ENCODE measurements at regions not wholly inside any gene's neighbourhood (a gene's known extent, or its start where the extent isn't known, plus 50 kb on each side); places are given as distances from the start of the nearest gene placed in this dataset.
"Not testable (repeated sequence)": the region's sequence is repeated elsewhere in the genome, so short reads cannot be mapped to it uniquely, and the experiment has no call there.

GRCh38 chr16:73399997-73400396, 352.1 kb upstream of the ZFHX3 start:
- H2AFZ ChIP-seq (ENCODE audit: control insufficient read depth, low read length), result no peak overlapping the region
- dilution Hi-C loops (cut with MboI; ENCODE audit: extremely low pct_ligation_motif_present, low sequenced_read_pairs), result no loop called here
- FAIRE-seq, result no peak

GRCh38 chr16:73399486-73399885, 351.6 kb upstream of the ZFHX3 start:
- dilution Hi-C loops (cut with MboI; ENCODE audit: extremely low pct_ligation_motif_present, low sequenced_read_pairs), result no loop called here
- no peak overlapping the region for H2AFZ ChIP-seq (ENCODE audit: control insufficient read depth, low read length)
- TF ChIP-seq EZH2 (IDR thresholded peaks at IDR 0.05; ENCODE audit: low read length), result no peak
- TF ChIP-seq, protein P1, sequence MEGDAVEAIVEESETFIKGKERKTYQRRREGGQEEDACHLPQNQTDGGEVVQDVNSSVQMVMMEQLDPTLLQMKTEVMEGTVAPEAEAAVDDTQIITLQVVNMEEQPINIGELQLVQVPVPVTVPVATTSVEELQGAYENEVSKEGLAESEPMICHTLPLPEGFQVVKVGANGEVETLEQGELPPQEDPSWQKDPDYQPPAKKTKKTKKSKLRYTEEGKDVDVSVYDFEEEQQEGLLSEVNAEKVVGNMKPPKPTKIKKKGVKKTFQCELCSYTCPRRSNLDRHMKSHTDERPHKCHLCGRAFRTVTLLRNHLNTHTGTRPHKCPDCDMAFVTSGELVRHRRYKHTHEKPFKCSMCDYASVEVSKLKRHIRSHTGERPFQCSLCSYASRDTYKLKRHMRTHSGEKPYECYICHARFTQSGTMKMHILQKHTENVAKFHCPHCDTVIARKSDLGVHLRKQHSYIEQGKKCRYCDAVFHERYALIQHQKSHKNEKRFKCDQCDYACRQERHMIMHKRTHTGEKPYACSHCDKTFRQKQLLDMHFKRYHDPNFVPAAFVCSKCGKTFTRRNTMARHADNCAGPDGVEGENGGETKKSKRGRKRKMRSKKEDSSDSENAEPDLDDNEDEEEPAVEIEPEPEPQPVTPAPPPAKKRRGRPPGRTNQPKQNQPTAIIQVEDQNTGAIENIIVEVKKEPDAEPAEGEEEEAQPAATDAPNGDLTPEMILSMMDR (optimal IDR thresholded peaks at IDR 0.05 in 1 of 3, IDR thresholded peaks at IDR 0.05 in 1 of 3, conservative IDR thresholded peaks at IDR 0.05 in 1 of 3; ENCODE audit: extremely low read depth in 1 of 3, insufficient read depth in 2 of 3, low read length in 3 of 3), result no peak
- no peak overlapping the region for H3K4me3 ChIP-seq (ENCODE audit: control insufficient read depth in 2 of 3, extremely low read depth in 1 of 3, insufficient read depth in 2 of 3, low read depth in 1 of 3, low read length in 3 of 3)
- no peaks in the 10 kb centered on the region for H3K4me1 ChIP-seq (ENCODE audit: control insufficient read depth, extremely low read depth, insufficient read depth, low read length)
- no peaks in the 10 kb centered on the region for H4K20me1 ChIP-seq (ENCODE audit: control insufficient read depth, extremely low read depth, insufficient read depth, low read length)
- no peaks in the 10 kb centered on the region for H3K79me2 ChIP-seq (ENCODE audit: control insufficient read depth, insufficient read depth, low read length)
- H3K27ac ChIP-seq (ENCODE audit: control insufficient read depth, insufficient read depth, low read length), result no peak overlapping the region
- no peaks in the 10 kb centered on the region for H3K27me3 ChIP-seq (ENCODE audit: control insufficient read depth, extremely low read depth, insufficient read depth, low read length)
- FAIRE-seq, result no peak
- H3K36me3 ChIP-seq (ENCODE audit: control insufficient read depth in 2 of 2, extremely low read depth in 1 of 2, insufficient read depth in 2 of 2, low read length in 2 of 2), result no peaks in the 10 kb centered on the region
- H3K9me1 ChIP-seq (ENCODE audit: control insufficient read depth, extremely low read depth, insufficient read depth, low read length), result no peaks in the 10 kb centered on the region
- no peak overlapping the region for H3K4me2 ChIP-seq (ENCODE audit: control insufficient read depth, extremely low read depth, insufficient read depth, low read depth, low read length)
- H3K9me3 ChIP-seq (ENCODE audit: control insufficient read depth, low read depth, low read length), result no peaks in the 10 kb centered on the region
- DNase-seq (ENCODE audit: low read depth, low spot score), result no peak
- H3K9ac ChIP-seq (ENCODE audit: control insufficient read depth, extremely low read depth, insufficient read depth, low read length), result no peak overlapping the region

More at GRCh38 chr16:73399997-73400396, 352.1 kb upstream of the ZFHX3 start:
- H3K4me2 ChIP-seq (ENCODE audit: control insufficient read depth, extremely low read depth, insufficient read depth, low read depth, low read length), result no peak overlapping the region
- H3K36me3 ChIP-seq (ENCODE audit: control insufficient read depth in 2 of 2, extremely low read depth in 1 of 2, insufficient read depth in 2 of 2, low read length in 2 of 2), result no peaks in the 10 kb centered on the region
- TF ChIP-seq EZH2 (IDR thresholded peaks at IDR 0.05; ENCODE audit: low read length), result no peak
- TF ChIP-seq, protein P1 (optimal IDR thresholded peaks at IDR 0.05 in 1 of 3, IDR thresholded peaks at IDR 0.05 in 1 of 3, conservative IDR thresholded peaks at IDR 0.05 in 1 of 3; ENCODE audit: extremely low read depth in 1 of 3, insufficient read depth in 2 of 3, low read length in 3 of 3), result no peak
- no peak for DNase-seq (ENCODE audit: low read depth, low spot score)
- no peaks in the 10 kb centered on the region for H3K79me2 ChIP-seq (ENCODE audit: control insufficient read depth, insufficient read depth, low read length)
- H4K20me1 ChIP-seq (ENCODE audit: control insufficient read depth, extremely low read depth, insufficient read depth, low read length), result no peaks in the 10 kb centered on the region
- no peaks in the 10 kb centered on the region for H3K9me3 ChIP-seq (ENCODE audit: control insufficient read depth, low read depth, low read length)
- no peaks in the 10 kb centered on the region for H3K9me1 ChIP-seq (ENCODE audit: control insufficient read depth, extremely low read depth, insufficient read depth, low read length)
- H3K4me3 ChIP-seq (ENCODE audit: control insufficient read depth in 2 of 3, extremely low read depth in 1 of 3, insufficient read depth in 2 of 3, low read depth in 1 of 3, low read length in 3 of 3), result no peak overlapping the region
- no peaks in the 10 kb centered on the region for H3K4me1 ChIP-seq (ENCODE audit: control insufficient read depth, extremely low read depth, insufficient read depth, low read length)
- H3K9ac ChIP-seq (ENCODE audit: control insufficient read depth, extremely low read depth, insufficient read depth, low read length), result no peak overlapping the region
- no peaks in the 10 kb centered on the region for H3K27me3 ChIP-seq (ENCODE audit: control insufficient read depth, extremely low read depth, insufficient read depth, low read length)
- no peak overlapping the region for H3K27ac ChIP-seq (ENCODE audit: control insufficient read depth, insufficient read depth, low read length)

- H3K4me3 ChIP-seq (ENCODE audit: control insufficient read depth in 2 of 3, extremely low read depth in 1 of 3, insufficient read depth in 2 of 3, low read depth in 1 of 3, low read length in 3 of 3); H3K27ac ChIP-seq (ENCODE audit: control insufficient read depth, insufficient read depth, low read length); H3K4me1 ChIP-seq (ENCODE audit: control insufficient read depth, extremely low read depth, insufficient read depth, low read length); FAIRE-seq; dilution Hi-C loops (cut with MboI; ENCODE audit: extremely low pct_ligation_motif_present, low sequenced_read_pairs); H3K79me2 ChIP-seq (ENCODE audit: control insufficient read depth, insufficient read depth, low read length); H3K9ac ChIP-seq (ENCODE audit: control insufficient read depth, extremely low read depth, insufficient read depth, low read length); H3K36me3 ChIP-seq (ENCODE audit: control insufficient read depth in 2 of 2, extremely low read depth in 1 of 2, insufficient read depth in 2 of 2, low read length in 2 of 2); H3K27me3 ChIP-seq (ENCODE audit: control insufficient read depth, extremely low read depth, insufficient read depth, low read length); H3K9me1 ChIP-seq (ENCODE audit: control insufficient read depth, extremely low read depth, insufficient read depth, low read length); DNase-seq (ENCODE audit: low read depth, low spot score); H3K4me2 ChIP-seq (ENCODE audit: control insufficient read depth, extremely low read depth, insufficient read depth, low read depth, low read length); H2AFZ ChIP-seq (ENCODE audit: control insufficient read depth, low read length); H4K20me1 ChIP-seq (ENCODE audit: control insufficient read depth, extremely low read depth, insufficient read depth, low read length); H3K9me3 ChIP-seq (ENCODE audit: control insufficient read depth, low read depth, low read length): not testable (repeated sequence)
These were observed 350.7 kb upstream of the ZFHX3 start for GRCh38 chr16:73398604-73399003.

Measured in keratinocyte (primary cell).